GM21447 (cell line): ENCODE measurements at regions not wholly inside any gene's neighbourhood (a gene's known extent, or its start where the extent isn't known, plus 50 kb on each side); places are given as distances from the start of the nearest gene placed in this dataset.
"Not testable (repeated sequence)": the region's sequence is repeated elsewhere in the genome, so short reads cannot be mapped to it uniquely, and the experiment has no call there.

ENCODE experiments used
- ATAC-seq: cut with Tn5 transposase; IDR thresholded peaks from one replicate; pipeline ENCODE4 v1.9.1; 2021; ENCODE audit not compliant: unreplicated experiment

GRCh38 chr6:73925703-73926102 is 229.7 kb downstream of the CD109 start:
- ATAC-seq: not testable (repeated sequence)

GRCh38 chr6:73923905-73924485 is 228.0 kb downstream of the CD109 start:
- no peak for ATAC-seq

GRCh38 chr6:73903155-73903554 is 207.2 kb downstream of the CD109 start:
- ATAC-seq: no peak

- ATAC-seq: no peak
Measured at GRCh38 chr6:73901986-73902385, 206.0 kb downstream of the CD109 start.

GRCh38 chr6:73901311-73901710 is 205.3 kb downstream of the CD109 start:
- no peak for ATAC-seq

- no peak for ATAC-seq
Measured at GRCh38 chr6:73898599-73898998, 202.6 kb downstream of the CD109 start.

- no peak for ATAC-seq
Measured at GRCh38 chr6:73893696-73894095, 197.7 kb downstream of the CD109 start.

- no peak for ATAC-seq
Measured at GRCh38 chr6:73888050-73888449, 192.0 kb downstream of the CD109 start.

GRCh38 chr6:73885393-73885792 is 189.4 kb downstream of the CD109 start:
- no peak for ATAC-seq

GRCh38 chr6:73884540-73884939 is 188.5 kb downstream of the CD109 start:
- no peak for ATAC-seq

- ATAC-seq: no peak
Measured at GRCh38 chr6:73879501-73880293, 183.7 kb downstream of the CD109 start.

- no peak for ATAC-seq
Measured at GRCh38 chr6:73878403-73878802, 182.4 kb downstream of the CD109 start.
